NCI-H1694 (cell line): ENCODE measurements at regions not wholly inside any gene's neighbourhood (a gene's known extent, or its start where the extent isn't known, plus 50 kb on each side); places are given as distances from the start of the nearest gene placed in this dataset.
A peak's percentile ranks its signal among the peaks of the same experiment; 100 is the strongest.
"Not testable (repeated sequence)": the region's sequence is repeated elsewhere in the genome, so short reads cannot be mapped to it uniquely, and the experiment has no call there.

Experiments
- DNase-seq: peaks from one replicate; lab custom pipeline; 2025; lab: John Stamatoyannopoulos, UW

GRCh38 chr12:76180401-76181277 lies 96.2 kb upstream of the NAP1L1 start:
- DNase-seq: no peak

- DNase-seq: no peak
These were observed 94.0 kb upstream of the NAP1L1 start for GRCh38 chr12:76178452-76178851.

- no peak for DNase-seq
These were observed 93.3 kb upstream of the NAP1L1 start for GRCh38 chr12:76177821-76178220.

- DNase-seq: no peak
These were observed 92.5 kb upstream of the NAP1L1 start for GRCh38 chr12:76176940-76177339.

- not testable (repeated sequence) for DNase-seq
These were observed 91.5 kb upstream of the NAP1L1 start for GRCh38 chr12:76175946-76176345.

- no peak for DNase-seq
These were observed 89.3 kb upstream of the NAP1L1 start for GRCh38 chr12:76173756-76174155.

- DNase-seq: no peak
These were observed 74.2 kb upstream of the NAP1L1 start for GRCh38 chr12:76158518-76159321.

- no peak for DNase-seq
These were observed 72.2 kb upstream of the NAP1L1 start for GRCh38 chr12:76156726-76157125.

GRCh38 chr12:76156314-76156713 lies 71.8 kb upstream of the NAP1L1 start:
- no peak for DNase-seq

GRCh38 chr12:76155157-76155670 lies 70.7 kb upstream of the NAP1L1 start:
- no peak for DNase-seq

- DNase-seq: no peak
These were observed 69.1 kb upstream of the NAP1L1 start for GRCh38 chr12:76153616-76154015.

- no peak for DNase-seq
These were observed 67.8 kb upstream of the NAP1L1 start for GRCh38 chr12:76152181-76152807.

- peak; percentile 7 for DNase-seq
These were observed 59.7 kb upstream of the NAP1L1 start for GRCh38 chr12:76144245-76144549.

- no peak for DNase-seq
These were observed 59.1 kb upstream of the NAP1L1 start for GRCh38 chr12:76143343-76144244.

- DNase-seq: no peak
These were observed 57.8 kb upstream of the NAP1L1 start for GRCh38 chr12:76142305-76142704.

GRCh38 chr12:76138656-76139055 lies 54.2 kb upstream of the NAP1L1 start:
- DNase-seq: no peak

- DNase-seq: no peak
These were observed 53.1 kb upstream of the NAP1L1 start for GRCh38 chr12:76137606-76138005.

- DNase-seq: no peak
These were observed 51.0 kb upstream of the NAP1L1 start for GRCh38 chr12:76135456-76135855.
